Adrenal gland (tissue), 9 donors: ENCODE measurements at regions not wholly inside any gene's neighbourhood (a gene's known extent, or its start where the extent isn't known, plus 50 kb on each side); places are given as distances from the start of the nearest gene placed in this dataset.

Experiments
- DNase-seq, 7 donors: peaks; one replicate each; pipeline ENCODE4 v3.0.0-alpha.2; 2019 to 2020
- H3K27ac ChIP-seq, 5 donors: fragments of 200-600 bp; sonication (generic) in 4 of 5; 1 replicate in 3 of 5; 2 replicates in 2 of 5; pipeline versions ENCODE4 v1.5.1 to v1.8.0; 2016 to 2020; ENCODE audit warnings: mild to moderate bottlenecking in 1 of 5
- H3K27me3 ChIP-seq: fragments of 200-600 bp; 2 replicates; pipeline ENCODE4 v1.8.0; 2021
- H3K36me3 ChIP-seq, 2 donors: fragments of 200-600 bp; replicated peaks in 1 of 2; 1 replicate in 1 of 2; 2 replicates in 1 of 2; pipeline versions ENCODE4 v1.5.1 to v1.8.0; 2018 to 2022
- H3K4me1 ChIP-seq, 2 donors: fragments of 200-600 bp; replicated peaks in 1 of 2; 1 replicate in 1 of 2; 2 replicates in 1 of 2; pipeline versions ENCODE4 v1.5.1 to v1.8.0; 2018 to 2021
- H3K4me3 ChIP-seq, 4 donors: fragments of 200-600 bp; sonication (generic) in 3 of 4; one replicate each; pipeline ENCODE4 v1.5.1; 2016 to 2018
- H3K9me3 ChIP-seq, 3 donors: fragments of 200-600 bp; sonication (generic) in 1 of 3; replicated peaks in 1 of 3; 1 replicate in 2 of 3; 2 replicates in 1 of 3; pipeline versions ENCODE4 v1.5.1 to v1.8.0; 2016 to 2021
- CTCF ChIP-seq, 6 experiments: fragments of 450-650 bp in 4 of 6; fragments of 200-600 bp in 2 of 6; sonication (generic) in 1 of 6; IDR thresholded peaks; 1 replicate in 5 of 6; 2 replicates in 1 of 6; pipeline versions ENCODE4 v1.5.1 to v1.8.0; 2016 to 2021; ENCODE audit warnings: antibody characterized with exemption in 6 of 6, mild to moderate bottlenecking in 2 of 6, moderate library complexity in 1 of 6
- POLR2A ChIP-seq, 2 donors: fragments of 450-650 bp; IDR thresholded peaks; one replicate each; pipeline ENCODE4 v1.6.1; 2017; ENCODE audit warnings: antibody characterized with exemption in 2 of 2, mild to moderate bottlenecking in 2 of 2, moderate library complexity in 1 of 2
- WGBS, 4 donors: extraction: QIAGEN DNeasy Blood & Tissue Kit in 2 of 4; methylation state at CpG; one replicate each; pipeline versions ENCODE4 v1.1.5 to v1.1.7; 2013 to 2017; 5-methylcytosine and 5-hydroxymethylcytosine counted together
- intact Hi-C, 2 donors: fragments of 100-400 bp; cut with DNase I; formaldehyde crosslinking; loops; one replicate each; pipeline versions ENCODE4 v1.14.1 to v1.15.0; 2022 to 2023
- donor health status: healthy with polysubstance abuse.
- donor health status: Bipolar disorder and iron deficiency.
- donor health status: DM: yes; HTN: yes; CAD: no.
- donor health status: DM: no; HTN: no; CAD: no.
- donor health status: DM: no; HTN: no; CAD: no.

GRCh38 chr2:183375821-183376220, 251.6 kb downstream of the NUP35 start:
- no peak for TF ChIP-seq CTCF (IDR thresholded peaks at IDR 0.05)
- no peak for TF ChIP-seq POLR2A (IDR thresholded peaks at IDR 0.05)
- Histone ChIP-seq H3K36me3 (no peaks in the 10 kb centered on the region), H3K9me3 (no peaks in the 10 kb centered on the region), H3K27me3 (no peaks in the 10 kb centered on the region), H3K27ac (no peak overlapping the region), H3K4me1 (no peaks in the 10 kb centered on the region), H3K4me3 (no peak overlapping the region)
- DNase-seq, result no peak
- WGBS, 4 donors, result 55 to 69% (median 68%) methylated on average over 3 of the region's 3 CpGs
- intact Hi-C loops, result no loop called here

GRCh38 chr2:183383854-183384253, 259.6 kb downstream of the NUP35 start:
- 80 to 94% (median 90%) methylated on average over 1 of the region's 1 CpG for WGBS, 4 donors
- intact Hi-C loops, result no loop called here
- TF ChIP-seq POLR2A (IDR thresholded peaks at IDR 0.05) (no peak), CTCF (IDR thresholded peaks at IDR 0.05) (no peak)

GRCh38 chr2:183389546-183390080, 265.4 kb downstream of the NUP35 start:
- no peaks in the 10 kb centered on the region for H3K27me3 ChIP-seq
- TF ChIP-seq POLR2A (IDR thresholded peaks at IDR 0.05) (no peak), CTCF (IDR thresholded peaks at IDR 0.05) (no peak)
- DNase-seq, result no peak
- no peaks in the 10 kb centered on the region for H3K4me1 ChIP-seq
- H3K9me3 ChIP-seq, result peaks cover 0 to 4% (median 0%) of the 10 kb centered on the region in 3 donors
- 81 to 96% (median 89%) methylated on average over 2 of the region's 2 CpGs for WGBS, 4 donors
- H3K36me3 ChIP-seq, result no peaks in the 10 kb centered on the region
- H3K4me3 ChIP-seq, result no peak overlapping the region
- H3K27ac ChIP-seq, result no peak overlapping the region
- intact Hi-C loops, result no loop called here

More at GRCh38 chr2:183383854-183384253, 259.6 kb downstream of the NUP35 start:
- Histone ChIP-seq H3K4me1 (no peaks in the 10 kb centered on the region), H3K36me3 (no peaks in the 10 kb centered on the region), H3K4me3 (no peak overlapping the region), H3K9me3 (peaks cover 0 to 4% (median 0%) of the 10 kb centered on the region in 3 donors), H3K27me3 (no peaks in the 10 kb centered on the region), H3K27ac (no peak overlapping the region)
- no peak for DNase-seq

- no peaks in the 10 kb centered on the region for H3K36me3 ChIP-seq
- H3K4me3 ChIP-seq, result no peak overlapping the region
- no peak overlapping the region for H3K27ac ChIP-seq
- no peaks in the 10 kb centered on the region for H3K27me3 ChIP-seq
- intact Hi-C loops, result no loop called here
- DNase-seq, result no peak
- WGBS, 4 donors, result 61 to 80% (median 73%) methylated on average over 2 to 4 of the region's 4 CpGs
- TF ChIP-seq CTCF (IDR thresholded peaks at IDR 0.05) (no peak), POLR2A (IDR thresholded peaks at IDR 0.05) (no peak)
- no peaks in the 10 kb centered on the region for H3K4me1 ChIP-seq
- peaks cover 0 to 4% (median 0%) of the 10 kb centered on the region in 3 donors for H3K9me3 ChIP-seq
Observed at GRCh38 chr2:183390109-183390508, 265.9 kb downstream of the NUP35 start.
